ENCODE measurements at regions not wholly inside any gene's neighbourhood (a gene's known extent, or its start where the extent isn't known, plus 50 kb on each side); places are given as distances from the start of the nearest gene placed in this dataset.

DNA sequence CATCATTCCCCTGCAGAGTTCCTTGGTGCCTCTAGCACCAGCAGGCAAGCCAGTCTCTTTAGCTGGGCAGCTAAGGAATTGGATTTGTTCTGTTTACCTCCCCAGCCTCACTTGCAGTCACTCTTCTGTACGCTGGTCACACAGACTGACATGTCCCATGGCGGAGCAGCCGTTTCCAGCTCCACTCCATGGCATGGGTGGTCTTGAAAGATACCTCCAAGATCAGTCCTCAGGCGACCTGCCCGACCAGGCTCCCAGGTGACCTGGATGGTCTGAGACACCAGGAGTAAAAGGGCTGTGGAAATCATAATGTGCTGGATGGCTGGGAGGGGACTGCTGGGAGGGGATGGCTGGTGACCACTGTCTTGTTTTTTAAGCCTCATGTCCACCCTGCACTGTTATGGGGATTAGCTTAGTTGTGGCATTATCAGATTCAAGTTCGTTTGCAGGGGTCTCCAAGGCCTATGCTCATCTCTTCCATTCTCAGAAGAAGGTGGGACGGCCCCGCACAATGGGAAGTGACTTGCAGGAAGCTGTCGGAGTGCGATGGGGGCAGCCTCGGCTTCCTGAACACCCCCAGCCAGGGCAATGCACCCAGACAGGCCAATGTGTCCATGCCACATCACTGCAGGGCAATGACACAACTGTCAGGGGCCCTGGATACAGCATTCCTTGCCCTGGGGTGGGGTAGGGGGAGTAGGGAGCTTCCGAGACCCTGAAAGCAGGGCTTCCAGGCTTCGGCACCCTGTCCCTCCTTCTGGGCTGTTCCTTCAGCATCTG lies 156.1 kb upstream of the MYCN start:
- TF ChIP-seq, protein P1, sequence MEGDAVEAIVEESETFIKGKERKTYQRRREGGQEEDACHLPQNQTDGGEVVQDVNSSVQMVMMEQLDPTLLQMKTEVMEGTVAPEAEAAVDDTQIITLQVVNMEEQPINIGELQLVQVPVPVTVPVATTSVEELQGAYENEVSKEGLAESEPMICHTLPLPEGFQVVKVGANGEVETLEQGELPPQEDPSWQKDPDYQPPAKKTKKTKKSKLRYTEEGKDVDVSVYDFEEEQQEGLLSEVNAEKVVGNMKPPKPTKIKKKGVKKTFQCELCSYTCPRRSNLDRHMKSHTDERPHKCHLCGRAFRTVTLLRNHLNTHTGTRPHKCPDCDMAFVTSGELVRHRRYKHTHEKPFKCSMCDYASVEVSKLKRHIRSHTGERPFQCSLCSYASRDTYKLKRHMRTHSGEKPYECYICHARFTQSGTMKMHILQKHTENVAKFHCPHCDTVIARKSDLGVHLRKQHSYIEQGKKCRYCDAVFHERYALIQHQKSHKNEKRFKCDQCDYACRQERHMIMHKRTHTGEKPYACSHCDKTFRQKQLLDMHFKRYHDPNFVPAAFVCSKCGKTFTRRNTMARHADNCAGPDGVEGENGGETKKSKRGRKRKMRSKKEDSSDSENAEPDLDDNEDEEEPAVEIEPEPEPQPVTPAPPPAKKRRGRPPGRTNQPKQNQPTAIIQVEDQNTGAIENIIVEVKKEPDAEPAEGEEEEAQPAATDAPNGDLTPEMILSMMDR (IDR thresholded peaks at IDR 0.05; ENCODE audit: low read depth, low read length), result no peak
- TF ChIP-seq EZH2phosphoT487 (IDR thresholded peaks at IDR 0.05; ENCODE audit: low read depth), result no peak

Measured in OCI-LY3 (cell line).